ENCODE measurements at regions not wholly inside any gene's neighbourhood (a gene's known extent, or its start where the extent isn't known, plus 50 kb on each side); places are given as distances from the start of the nearest gene placed in this dataset.
"Not testable (repeated sequence)": the region's sequence is repeated elsewhere in the genome, so short reads cannot be mapped to it uniquely, and the experiment has no call there.

GRCh38 chr11:129763569-129763968 is 52.1 kb upstream of the TMEM45B start:
- not testable (repeated sequence) for DNase-seq; H3K27ac Mint-ChIP-seq; H3K4me3 Mint-ChIP-seq; H3K9me3 Mint-ChIP-seq; H3K4me1 Mint-ChIP-seq (ENCODE audit: low read depth); H3K36me3 Mint-ChIP-seq (ENCODE audit: low read depth); H3K27me3 Mint-ChIP-seq

GRCh38 chr11:129764204-129764603 is 51.4 kb upstream of the TMEM45B start:
- not testable (repeated sequence) for H3K27me3 Mint-ChIP-seq; H3K4me3 Mint-ChIP-seq; H3K9me3 Mint-ChIP-seq; H3K4me1 Mint-ChIP-seq (ENCODE audit: low read depth); H3K27ac Mint-ChIP-seq; H3K36me3 Mint-ChIP-seq (ENCODE audit: low read depth); DNase-seq

Data from activated T-cell treated with anti-CD3 and anti-CD28 coated beads, Interleukin-2, amount 50 U/mL, for 24 hours (primary cell).